ENCODE measurements at regions not wholly inside any gene's neighbourhood (a gene's known extent, or its start where the extent isn't known, plus 50 kb on each side); places are given as distances from the start of the nearest gene placed in this dataset.
A peak's percentile ranks its signal among the peaks of the same experiment; 100 is the strongest.

- H4K91ac ChIP-seq (replicated peaks; ENCODE audit: insufficient read length, low read length) = no peak overlapping the region
- H3K4ac ChIP-seq (replicated peaks; ENCODE audit: insufficient read length, low read depth, low read length) = no peak overlapping the region
- H4K5ac ChIP-seq (ENCODE audit: insufficient read length, low read depth, low read length) = no peak overlapping the region
- H2BK15ac ChIP-seq (ENCODE audit: low read length) = no peak overlapping the region
- no peak overlapping the region for H3K56ac ChIP-seq (replicated peaks; ENCODE audit: insufficient read length, low read depth, low read length)
- H4K8ac ChIP-seq (ENCODE audit: extremely low read depth, insufficient read depth, low read length) = peak overlapping the region; percentile 95
- H3K4me1 ChIP-seq (replicated peaks in 1 of 4; ENCODE audit: control insufficient read depth in 3 of 4, insufficient read depth in 4 of 4, low read length in 3 of 4) = no peaks in the 10 kb centered on the region
- H3K36me3 ChIP-seq (ENCODE audit: control insufficient read depth in 2 of 4, insufficient read depth in 4 of 4, low read length in 3 of 4) = no peaks in the 10 kb centered on the region
- no peak overlapping the region for H3K27ac ChIP-seq (ENCODE audit: low read depth, low read length)
- no peak overlapping the region for H2BK20ac ChIP-seq (ENCODE audit: low read length)
- H2AK5ac ChIP-seq (ENCODE audit: low read depth, low read length) = no peak overlapping the region
- no peak overlapping the region for H2BK12ac ChIP-seq (ENCODE audit: low read depth, low read length)
- no peak overlapping the region for H3K14ac ChIP-seq (ENCODE audit: insufficient read length)
- no peaks in the 10 kb centered on the region for H3K79me2 ChIP-seq (ENCODE audit: control insufficient read depth in 1 of 2, insufficient read depth in 2 of 2, low read length in 2 of 2)
- H3K4me2 ChIP-seq (ENCODE audit: insufficient read depth in 1 of 2, low read depth in 2 of 2, low read length in 2 of 2) = peak overlapping the region; percentile 59 to 76
- CTCF ChIA-PET (ENCODE audit: partially characterized antibody) = interaction anchor here (1.1 kb wide), 1 partner anchor 31 kb away, joined by 5 read pairs; no protein-coding TSS in a partner anchor
- peaks cover 9% of the 10 kb centered on the region; the same call in 1 of the 2 replicates for H3K23me2 ChIP-seq (ENCODE audit: low read depth, low read length)
- H3K9me3 ChIP-seq (ENCODE audit: insufficient read depth in 2 of 2, low read depth in 1 of 2, low read length in 1 of 2) = no peaks in the 10 kb centered on the region
- no peak overlapping the region for H2BK120ac ChIP-seq (replicated peaks; ENCODE audit: low read depth, low read length)
- TF ChIP-seq RNF2 (IDR thresholded peaks at IDR 0.05; ENCODE audit: borderline replicate concordance, low read depth, low read length, missing control alignments, poor library complexity, severe bottlenecking) (no peak), KDM4A (IDR thresholded peaks at IDR 0.05; ENCODE audit: low read depth, low read length, severe bottlenecking) (peak; percentile 94)
- peak overlapping the region in 1 of 4 experiments; percentile 6; a peak in 1 of 7 replicates for H3K9ac ChIP-seq (replicated peaks in 1 of 4; ENCODE audit: extremely low read depth in 1 of 4, low read depth in 3 of 4, low read length in 3 of 4)
- H3K18ac ChIP-seq (ENCODE audit: extremely low read depth, low read length) = peak overlapping the region; percentile 32; the same call in 1 of the 2 replicates
- H2BK5ac ChIP-seq (ENCODE audit: low read depth, low read length) = no peak overlapping the region
- POLR2A ChIA-PET (ENCODE audit: partially characterized antibody) = interaction anchor here (1.8 kb wide), 1 partner anchor 73 kb away, joined by 4 read pairs; no protein-coding TSS in a partner anchor
- 4% methylated on average over 25 of the region's 39 CpGs; no CpG with 5 or more reads in 1 of the 2 experiments for WGBS, 2 experiments (ENCODE audit: extremely low coverage in 1 of 2, insufficient coverage in 1 of 2, insufficient read length in 1 of 2, insufficient replicate concordance in 2 of 2, low coverage in 1 of 2, low lambda C conversion rate in 2 of 2, missing lambda C conversion rate in 1 of 2)
- no peaks in the 10 kb centered on the region for H4K20me1 ChIP-seq (replicated peaks in 1 of 2; ENCODE audit: control insufficient read depth in 1 of 2, insufficient read depth in 2 of 2, low read length in 2 of 2)
- H3K23ac ChIP-seq (ENCODE audit: insufficient read length) = no peak overlapping the region
- FAIRE-seq (no peak), DNase-seq (ENCODE audit: low read depth in 1 of 2, low spot score in 2 of 2) (peak in 1 of 2 experiments; percentile 76)
- peaks cover 12 to 46% (median 37%) of the 10 kb centered on the region in 4 experiments for H3K27me3 ChIP-seq (replicated peaks in 1 of 4; ENCODE audit: control insufficient read depth in 3 of 4, extremely low read depth in 1 of 4, insufficient read depth in 3 of 4, low read length in 3 of 4)
- H3K4me3 ChIP-seq (ENCODE audit: extremely low read depth in 1 of 4, insufficient read depth in 2 of 4, low read depth in 3 of 4, low read length in 4 of 4) = peak overlapping the region; percentile 44 to 75 (median 58)
- H2AFZ ChIP-seq (ENCODE audit: low read length) = 0 out of 2 replicates have a peak overlapping the region, but pooled peaks have one; percentile 57
- no peaks in the 10 kb centered on the region for H3K79me1 ChIP-seq (ENCODE audit: low read depth, low read length)
Observed at GRCh38 chr15:34514251-34514670, 69.2 kb downstream of the GOLGA8B start.

Measured in H1 (cell line).